ENCODE measurements at regions not wholly inside any gene's neighbourhood (a gene's known extent, or its start where the extent isn't known, plus 50 kb on each side); places are given as distances from the start of the nearest gene placed in this dataset.

GRCh38 chr13:99693351-99693750, 192.1 kb downstream of the TM9SF2 start:
- H3K36me3 Mint-ChIP-seq (ENCODE audit: insufficient read depth in 1 of 3, low read depth in 3 of 3), result peaks cover 0 to 4% (median 0%) of the 10 kb centered on the region in 3 experiments; a peak in 1 of 7 replicates
- DNase-seq, result no peak
- Histone ChIP-seq H3K27ac (ENCODE audit: insufficient read length, low read depth, low read length) (no peak overlapping the region), H3K23ac (ENCODE audit: insufficient read length, low read depth, low read length) (no peak overlapping the region), H2BK15ac (ENCODE audit: low read depth, low read length) (no peak overlapping the region), H4K8ac (replicated peaks; ENCODE audit: insufficient read length, low read depth, low read length) (no peak overlapping the region), H3K79me1 (ENCODE audit: insufficient read depth, low read depth, low read length, poor library complexity, severe bottlenecking) (no peaks in the 10 kb centered on the region), H3K9ac (ENCODE audit: extremely low read depth, insufficient read length, low read length) (no peak overlapping the region), H3K4me1 (ENCODE audit: insufficient read depth, low read length) (peaks cover 29% of the 10 kb centered on the region), H3K23me2 (ENCODE audit: insufficient read length, low read depth, low read length, poor library complexity, severe bottlenecking) (no peaks in the 10 kb centered on the region), H2BK20ac (ENCODE audit: low read depth, low read length, poor library complexity, severe bottlenecking) (no peak overlapping the region), H4K20me1 (ENCODE audit: control insufficient read depth, insufficient read depth, insufficient read length) (no peaks in the 10 kb centered on the region), H2BK120ac (ENCODE audit: low read depth, low read length, poor library complexity, severe bottlenecking) (no peak overlapping the region), H3K4ac (ENCODE audit: low read depth, low read length) (no peak overlapping the region), H2BK12ac (ENCODE audit: insufficient read length, low read depth, low read length) (peak overlapping the region; percentile 7), H3K14ac (ENCODE audit: insufficient read depth, low read length) (no peak overlapping the region; the same call in none of the 2 replicates), H3T11ph (ENCODE audit: low read length) (no peak overlapping the region), H3K79me2 (ENCODE audit: insufficient read depth, low read length) (no peaks in the 10 kb centered on the region), H3K4me2 (ENCODE audit: insufficient read depth, insufficient read length, low read length) (no peak overlapping the region), H3K27me3 (ENCODE audit: insufficient read depth, low read length) (no peaks in the 10 kb centered on the region), H4K91ac (ENCODE audit: insufficient read length, low read depth, low read length) (peak overlapping the region; percentile 78), H2BK5ac (ENCODE audit: insufficient read length, low read length) (no peak overlapping the region), H3K56ac (ENCODE audit: insufficient read length, low read depth, low read length) (no peak overlapping the region), H2AFZ (ENCODE audit: low read length) (no peak overlapping the region), H2AK5ac (ENCODE audit: insufficient read length, low read length) (no peak overlapping the region), H4K5ac (ENCODE audit: insufficient read length, low read depth, low read length) (no peak overlapping the region), H3K9me3 (ENCODE audit: control insufficient read depth, low read depth, low read length) (no peaks in the 10 kb centered on the region), H3K18ac (ENCODE audit: insufficient read length, low read depth, low read length) (no peak overlapping the region)
- no peak for TF ChIP-seq CTCF (conservative IDR thresholded peaks at IDR 0.05)
- WGBS (ENCODE audit: extremely low coverage, insufficient read length, low lambda C conversion rate), result no CpG with 5 or more reads among the region's 3 CpGs
- peaks cover 70% of the 10 kb centered on the region in 2 experiments for H3K4me1 Mint-ChIP-seq
- peak overlapping the region in 1 of 2 experiments; percentile 50; a peak in 2 of 5 replicates for H3K4me3 Mint-ChIP-seq
- H3K27ac Mint-ChIP-seq, result peak overlapping the region; percentile 2 to 78 (median 44); a peak in 4 of 7 replicates
- H3K9me3 Mint-ChIP-seq, result no peaks in the 10 kb centered on the region; a peak in 1 of 5 replicates
- no peaks in the 10 kb centered on the region for H3K27me3 Mint-ChIP-seq (ENCODE audit: low read depth)

Data from H9 (cell line).